WTC11 (cell line): ENCODE measurements at regions not wholly inside any gene's neighbourhood (a gene's known extent, or its start where the extent isn't known, plus 50 kb on each side); places are given as distances from the start of the nearest gene placed in this dataset.

Experiments
- HMGA2 ChIP-seq: fragments of 250-450 bp; sonication (Bioruptor Pico); IDR thresholded peaks from 2 replicates; pipeline ENCODE4 v1.4.0; 2021; ENCODE audit warnings: mild to moderate bottlenecking, moderate library complexity
- IRF2 ChIP-seq: sonication (generic); formaldehyde crosslinking; IDR thresholded peaks from 2 replicates; pipeline ENCODE4 v1.8.0; 2022; ENCODE audit warnings: low read depth, missing genetic modification reagents, borderline replicate concordance
- ZNF232 ChIP-seq: sonication (generic); formaldehyde crosslinking; IDR thresholded peaks from 2 replicates; pipeline ENCODE4 v1.8.0; 2022; ENCODE audit warnings: mild to moderate bottlenecking, missing genetic modification reagents
- ZNF263 ChIP-seq: sonication (generic); formaldehyde crosslinking; IDR thresholded peaks from 2 replicates; pipeline ENCODE4 v1.8.1; 2022; ENCODE audit warnings: low read depth, mild to moderate bottlenecking, moderate library complexity, missing genetic modification reagents
- TF ChIP-seq, protein P1 (sequence below): sonication (generic); formaldehyde crosslinking; IDR thresholded peaks from 2 replicates; pipeline ENCODE4 v1.8.1; 2023; ENCODE audit warnings: mild to moderate bottlenecking, missing genetic modification reagents

DNA sequence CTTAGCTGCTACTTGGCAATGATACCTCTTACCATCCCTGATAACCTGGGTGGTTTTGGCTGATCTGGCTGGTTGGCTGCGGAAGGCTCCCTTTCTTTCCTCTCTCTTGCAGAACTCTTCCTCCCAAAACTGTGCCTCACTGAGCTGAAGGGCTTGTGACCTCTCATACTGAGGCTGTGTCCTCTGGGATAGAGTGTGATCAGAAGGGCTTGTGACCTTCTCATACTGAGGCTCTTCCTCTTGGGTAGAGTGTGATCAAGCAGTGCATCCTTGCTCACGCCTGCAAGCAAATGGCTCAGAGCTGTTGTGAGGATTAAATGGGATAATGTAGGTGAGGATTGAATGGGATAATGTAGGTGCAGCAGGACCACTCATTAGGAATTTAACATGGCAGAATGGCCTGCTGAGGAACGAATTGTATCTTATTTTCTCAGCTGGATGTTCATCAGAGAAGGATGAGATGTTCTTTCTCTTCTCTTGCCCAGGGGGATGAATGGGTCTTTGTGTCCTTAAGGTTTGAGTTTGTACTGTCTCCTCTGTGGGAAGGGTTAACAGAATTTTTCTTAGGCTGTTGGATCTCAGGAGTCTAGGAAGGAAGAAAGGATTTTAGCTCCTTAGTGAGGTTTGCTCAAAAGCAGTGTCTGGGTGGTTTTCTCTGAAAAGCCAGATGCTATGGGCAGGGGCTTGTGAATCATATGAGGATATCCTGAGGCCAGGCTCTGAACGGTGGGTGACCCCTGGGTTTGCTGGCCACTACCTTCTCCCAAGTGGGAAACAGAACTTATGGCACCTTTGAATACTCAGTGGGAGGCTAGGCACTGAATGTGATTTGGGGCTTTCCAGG lies 130.0 kb upstream of the HS3ST2 start:
- no peak for TF ChIP-seq IRF2
- TF ChIP-seq, protein P1, sequence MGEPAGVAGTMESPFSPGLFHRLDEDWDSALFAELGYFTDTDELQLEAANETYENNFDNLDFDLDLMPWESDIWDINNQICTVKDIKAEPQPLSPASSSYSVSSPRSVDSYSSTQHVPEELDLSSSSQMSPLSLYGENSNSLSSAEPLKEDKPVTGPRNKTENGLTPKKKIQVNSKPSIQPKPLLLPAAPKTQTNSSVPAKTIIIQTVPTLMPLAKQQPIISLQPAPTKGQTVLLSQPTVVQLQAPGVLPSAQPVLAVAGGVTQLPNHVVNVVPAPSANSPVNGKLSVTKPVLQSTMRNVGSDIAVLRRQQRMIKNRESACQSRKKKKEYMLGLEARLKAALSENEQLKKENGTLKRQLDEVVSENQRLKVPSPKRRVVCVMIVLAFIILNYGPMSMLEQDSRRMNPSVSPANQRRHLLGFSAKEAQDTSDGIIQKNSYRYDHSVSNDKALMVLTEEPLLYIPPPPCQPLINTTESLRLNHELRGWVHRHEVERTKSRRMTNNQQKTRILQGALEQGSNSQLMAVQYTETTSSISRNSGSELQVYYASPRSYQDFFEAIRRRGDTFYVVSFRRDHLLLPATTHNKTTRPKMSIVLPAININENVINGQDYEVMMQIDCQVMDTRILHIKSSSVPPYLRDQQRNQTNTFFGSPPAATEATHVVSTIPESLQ (CRISPR knock-in tag), result no peak
- no peak for TF ChIP-seq ZNF263
- TF ChIP-seq ZNF232 (CRISPR knock-in tag), result no peak
- no peak for TF ChIP-seq HMGA2
